KMS-11 (cell line): ENCODE measurements at regions not wholly inside any gene's neighbourhood (a gene's known extent, or its start where the extent isn't known, plus 50 kb on each side); places are given as distances from the start of the nearest gene placed in this dataset.

Experiments
- H2AFZ ChIP-seq: fragments of 200-600 bp; sonication (generic); 2 replicates; pipeline ENCODE4 v1.6.1; 2016; ENCODE audit warnings: antibody characterized with exemption, mixed run types, low read depth
- H3K27ac ChIP-seq: fragments of 200-600 bp; sonication (generic); 2 replicates; pipeline ENCODE4 v1.6.1; 2016; ENCODE audit warnings: mild to moderate bottlenecking, mixed run types
- H3K27me3 ChIP-seq: fragments of 200-600 bp; sonication (generic); 2 replicates; pipeline ENCODE4 v1.6.1; 2017; ENCODE audit warnings: mild to moderate bottlenecking, low read depth, mixed run types, moderate library complexity; ENCODE audit not compliant: insufficient read depth
- H3K36me3 ChIP-seq: fragments of 200-600 bp; sonication (generic); 2 replicates; pipeline ENCODE4 v1.6.1; 2017; ENCODE audit warnings: mild to moderate bottlenecking, mixed run types; ENCODE audit not compliant: insufficient read depth
- H3K4me1 ChIP-seq: fragments of 200-600 bp; sonication (generic); 2 replicates; pipeline ENCODE4 v1.6.1; 2016; ENCODE audit warnings: mild to moderate bottlenecking, low read depth, mixed run types; ENCODE audit not compliant: poor library complexity, severe bottlenecking
- H3K4me2 ChIP-seq: fragments of 200-600 bp; sonication (generic); 2 replicates; pipeline ENCODE4 v1.7.0; 2016; ENCODE audit warnings: mild to moderate bottlenecking, mixed run types
- H3K4me3 ChIP-seq: fragments of 200-600 bp; sonication (generic); IDR thresholded peaks from 2 replicates; pipeline ENCODE4 v1.6.1; 2017; ENCODE audit warnings: low read depth, low read length, mixed read lengths; ENCODE audit not compliant: insufficient read depth
- H3K79me2 ChIP-seq: fragments of 200-600 bp; sonication (generic); 2 replicates; pipeline ENCODE4 v1.6.1; 2016; ENCODE audit warnings: low read depth, mixed run types; ENCODE audit not compliant: insufficient read depth
- H3K9ac ChIP-seq: fragments of 200-600 bp; sonication (generic); 2 replicates; pipeline ENCODE4 v1.6.1; 2016; ENCODE audit warnings: mild to moderate bottlenecking, mixed run types
- H4K20me1 ChIP-seq: fragments of 200-600 bp; sonication (generic); 2 replicates; pipeline ENCODE4 v1.6.1; 2016; ENCODE audit warnings: mild to moderate bottlenecking, mixed run types; ENCODE audit not compliant: insufficient read depth
- CTCF ChIP-seq: fragments of 200-600 bp; sonication (generic); conservative IDR thresholded peaks from 2 replicates; pipeline ENCODE4 v1.6.1; 2017; ENCODE audit warnings: low read depth, mild to moderate bottlenecking, antibody characterized with exemption, low read length, moderate library complexity, mixed read lengths

DNA sequence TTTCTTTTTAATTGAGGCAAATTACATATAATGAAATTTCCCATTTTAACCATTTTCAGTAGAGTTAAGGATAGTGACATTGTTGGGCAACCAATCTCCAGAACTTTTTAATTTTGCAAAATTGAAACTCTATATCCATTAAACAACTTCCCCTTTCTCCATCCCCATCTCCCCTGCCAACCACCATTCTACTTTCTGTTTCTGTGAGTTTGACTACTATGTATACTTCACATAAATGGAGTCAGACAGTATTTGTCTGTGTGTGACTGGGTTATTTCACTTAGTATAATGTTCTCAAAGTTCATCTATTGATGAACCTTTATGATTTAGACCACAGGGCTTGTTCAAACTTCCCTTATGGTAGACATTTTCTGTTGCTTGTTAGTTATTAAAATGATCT lies 364.5 kb upstream of the MAD2L1 start:
- no peak overlapping the region for H3K9ac ChIP-seq
- TF ChIP-seq CTCF: no peak
- no peaks in the 10 kb centered on the region for H3K36me3 ChIP-seq
- no peaks in the 10 kb centered on the region for H3K79me2 ChIP-seq
- no peak overlapping the region for H2AFZ ChIP-seq
- no peaks in the 10 kb centered on the region for H3K27me3 ChIP-seq
- no peaks in the 10 kb centered on the region for H4K20me1 ChIP-seq
- no peak overlapping the region for H3K4me2 ChIP-seq
- no peak overlapping the region for H3K4me3 ChIP-seq
- H3K4me1 ChIP-seq: no peaks in the 10 kb centered on the region
- no peak overlapping the region for H3K27ac ChIP-seq

GRCh38 chr4:120418146-120418545 lies 351.5 kb upstream of the MAD2L1 start:
- Histone ChIP-seq H3K79me2 (no peaks in the 10 kb centered on the region), H4K20me1 (no peaks in the 10 kb centered on the region), H3K9ac (no peak overlapping the region), H3K36me3 (no peaks in the 10 kb centered on the region), H3K27ac (no peak overlapping the region), H3K4me2 (no peak overlapping the region), H2AFZ (no peak overlapping the region), H3K4me3 (no peak overlapping the region), H3K4me1 (no peaks in the 10 kb centered on the region), H3K27me3 (no peaks in the 10 kb centered on the region)
- no peak for TF ChIP-seq CTCF

DNA sequence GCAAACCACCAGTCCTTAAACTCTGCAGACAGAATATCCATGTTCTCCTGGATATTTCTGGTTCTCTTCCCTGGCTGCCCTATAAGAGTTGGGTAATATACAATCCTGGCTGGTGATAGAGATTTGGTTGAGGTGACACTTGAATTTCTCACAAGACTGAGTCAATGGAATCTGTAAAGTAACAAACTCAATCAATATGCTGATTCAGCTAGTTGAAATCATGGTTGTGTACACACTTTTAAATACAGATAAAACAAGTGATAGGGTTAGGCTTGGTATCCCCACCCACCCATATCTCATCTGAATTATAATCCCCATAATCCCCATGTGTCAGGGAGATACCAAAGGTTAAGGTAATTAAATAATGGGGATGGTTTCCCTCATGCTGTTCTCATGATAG lies 349.2 kb upstream of the MAD2L1 start:
- Histone ChIP-seq H3K79me2 (no peaks in the 10 kb centered on the region), H3K9ac (no peak overlapping the region), H3K27me3 (no peaks in the 10 kb centered on the region), H3K27ac (no peak overlapping the region), H3K4me1 (no peaks in the 10 kb centered on the region), H4K20me1 (no peaks in the 10 kb centered on the region), H3K4me3 (no peak overlapping the region), H2AFZ (no peak overlapping the region), H3K36me3 (no peaks in the 10 kb centered on the region), H3K4me2 (no peak overlapping the region)
- TF ChIP-seq CTCF: no peak

- no peaks in the 10 kb centered on the region for H3K79me2 ChIP-seq
- H3K4me2 ChIP-seq: no peak overlapping the region
- H3K27me3 ChIP-seq: no peaks in the 10 kb centered on the region
- H2AFZ ChIP-seq: no peak overlapping the region
- no peaks in the 10 kb centered on the region for H3K4me1 ChIP-seq
- no peaks in the 10 kb centered on the region for H4K20me1 ChIP-seq
- no peak for TF ChIP-seq CTCF
- H3K36me3 ChIP-seq: no peaks in the 10 kb centered on the region
- no peak overlapping the region for H3K9ac ChIP-seq
- H3K27ac ChIP-seq: no peak overlapping the region
- no peak overlapping the region for H3K4me3 ChIP-seq
Measured at GRCh38 chr4:120406960-120407359, 340.3 kb upstream of the MAD2L1 start.

GRCh38 chr4:120403296-120403695 lies 336.6 kb upstream of the MAD2L1 start:
- H3K27me3 ChIP-seq: no peaks in the 10 kb centered on the region
- no peak overlapping the region for H3K4me3 ChIP-seq
- H3K4me1 ChIP-seq: no peaks in the 10 kb centered on the region
- no peak for TF ChIP-seq CTCF
- H3K36me3 ChIP-seq: no peaks in the 10 kb centered on the region
- no peaks in the 10 kb centered on the region for H3K79me2 ChIP-seq
- H3K4me2 ChIP-seq: no peak overlapping the region
- no peak overlapping the region for H3K27ac ChIP-seq
- no peak overlapping the region for H2AFZ ChIP-seq
- no peak overlapping the region for H3K9ac ChIP-seq
- no peaks in the 10 kb centered on the region for H4K20me1 ChIP-seq
